H9 (cell line): ENCODE measurements at regions not wholly inside any gene's neighbourhood (a gene's known extent, or its start where the extent isn't known, plus 50 kb on each side); places are given as distances from the start of the nearest gene placed in this dataset.

ENCODE experiments used
- DNase-seq: peaks from one replicate; pipeline ENCODE4 v3.0.0-alpha.2; 2017
- H2AFZ ChIP-seq: one replicate; pipeline ENCODE4 v1.6.1; 2013; ENCODE audit warnings: mild to moderate bottlenecking, low read length, control low read depth, moderate library complexity
- H2AK5ac ChIP-seq: 2 replicates; pipeline ENCODE4 v1.6.1; 2013; ENCODE audit warnings: low read length, control low read depth, mixed read lengths; ENCODE audit not compliant: insufficient read length
- H2BK120ac ChIP-seq: one replicate; pipeline ENCODE4 v1.6.1; 2013; ENCODE audit warnings: low read depth, mild to moderate bottlenecking, low read length, control low read depth, inconsistent platforms; ENCODE audit not compliant: poor library complexity, severe bottlenecking
- H2BK12ac ChIP-seq: 2 replicates; pipeline ENCODE4 v1.6.1; 2013; ENCODE audit warnings: low read length, control low read depth, mixed read lengths, low read depth; ENCODE audit not compliant: insufficient read length
- H2BK15ac ChIP-seq: 2 replicates; pipeline ENCODE4 v1.6.1; 2013; ENCODE audit warnings: low read depth, low read length, control low read depth
- H2BK20ac ChIP-seq: one replicate; pipeline ENCODE4 v1.6.1; 2013; ENCODE audit warnings: low read depth, mild to moderate bottlenecking, low read length, control low read depth, inconsistent platforms; ENCODE audit not compliant: poor library complexity, severe bottlenecking
- H2BK5ac ChIP-seq: 2 replicates; pipeline ENCODE4 v1.6.1; 2013; ENCODE audit warnings: low read length, control low read depth, mixed read lengths; ENCODE audit not compliant: insufficient read length
- H3K14ac ChIP-seq: 2 replicates; pipeline ENCODE4 v1.6.1; 2013; ENCODE audit warnings: low read length, control low read depth; ENCODE audit not compliant: insufficient read depth
- H3K18ac ChIP-seq: 2 replicates; pipeline ENCODE4 v1.6.1; 2013; ENCODE audit warnings: low read depth, mild to moderate bottlenecking, mixed read lengths, low read length, control low read depth; ENCODE audit not compliant: insufficient read length
- H3K23ac ChIP-seq: 2 replicates; pipeline ENCODE4 v1.6.1; 2013; ENCODE audit warnings: low read length, control low read depth, mixed read lengths, low read depth; ENCODE audit not compliant: insufficient read length
- H3K23me2 ChIP-seq: 2 replicates; pipeline ENCODE4 v1.6.1; 2013; ENCODE audit warnings: low read depth, mild to moderate bottlenecking, mixed read lengths, low read length, control low read depth; ENCODE audit not compliant: insufficient read length, poor library complexity, severe bottlenecking
- H3K27ac ChIP-seq: 2 replicates; pipeline ENCODE4 v1.5.1; 2013; ENCODE audit warnings: low read length, control low read depth, mixed read lengths, low read depth; ENCODE audit not compliant: insufficient read length
- H3K27me3 ChIP-seq: 2 replicates; pipeline ENCODE4 v1.6.1; 2013; ENCODE audit warnings: low read length, control low read depth, inconsistent platforms; ENCODE audit not compliant: insufficient read depth
- H3K4ac ChIP-seq: 2 replicates; pipeline ENCODE4 v1.6.1; 2013; ENCODE audit warnings: low read depth, mild to moderate bottlenecking, control low read depth, inconsistent platforms, low read length, moderate library complexity
- H3K4me1 ChIP-seq: 2 replicates; pipeline ENCODE4 v1.6.1; 2013; ENCODE audit warnings: low read length, control low read depth, inconsistent platforms; ENCODE audit not compliant: insufficient read depth
- H3K4me2 ChIP-seq: 2 replicates; pipeline ENCODE4 v1.6.1; 2013; ENCODE audit warnings: low read length, control low read depth, mixed read lengths; ENCODE audit not compliant: insufficient read length, insufficient read depth
- H3K56ac ChIP-seq: 2 replicates; pipeline ENCODE4 v1.6.1; 2013; ENCODE audit warnings: low read depth, mild to moderate bottlenecking, mixed read lengths, low read length, control low read depth; ENCODE audit not compliant: insufficient read length
- H3K79me1 ChIP-seq: 2 replicates; pipeline ENCODE4 v1.6.1; 2013; ENCODE audit warnings: low read depth, mild to moderate bottlenecking, moderate library complexity, low read length, control low read depth, inconsistent platforms; ENCODE audit not compliant: insufficient read depth, poor library complexity, severe bottlenecking
- H3K79me2 ChIP-seq: 2 replicates; pipeline ENCODE4 v1.6.1; 2013; ENCODE audit warnings: low read length, control low read depth, inconsistent platforms; ENCODE audit not compliant: insufficient read depth
- H3K9ac ChIP-seq: 2 replicates; pipeline ENCODE4 v1.6.1; 2013; ENCODE audit warnings: low read length, control low read depth, mixed read lengths; ENCODE audit not compliant: insufficient read length; ENCODE audit errors: extremely low read depth
- H3K9me3 ChIP-seq: one replicate; pipeline ENCODE4 v1.6.1; 2013; ENCODE audit warnings: low read depth, low read length, inconsistent platforms; ENCODE audit not compliant: control insufficient read depth
- H3T11ph ChIP-seq: one replicate; pipeline ENCODE4 v1.6.1; 2013; ENCODE audit warnings: mild to moderate bottlenecking, low read length, control low read depth, inconsistent platforms
- H4K20me1 ChIP-seq: one replicate; pipeline ENCODE4 v1.6.1; 2013; ENCODE audit not compliant: control insufficient read depth, insufficient read length, insufficient read depth
- H4K5ac ChIP-seq: 2 replicates; pipeline ENCODE4 v1.6.1; 2013; ENCODE audit warnings: low read depth, mild to moderate bottlenecking, mixed read lengths, low read length, control low read depth; ENCODE audit not compliant: insufficient read length
- H4K8ac ChIP-seq: replicated peaks from 2 replicates; pipeline ENCODE4 v1.6.1; 2013; ENCODE audit warnings: low read length, control low read depth, mixed read lengths, low read depth; ENCODE audit not compliant: insufficient read length
- H4K91ac ChIP-seq: 2 replicates; pipeline ENCODE4 v1.6.1; 2013; ENCODE audit warnings: low read depth, mild to moderate bottlenecking, moderate library complexity, mixed read lengths, low read length, control low read depth; ENCODE audit not compliant: insufficient read length
- H3K27ac Mint-ChIP-seq, 3 experiments: 2 replicates in 2 of 3; 3 replicates in 1 of 3; pipeline ENCODE4 v1.8.0; 2020 to 2021; ENCODE audit warnings: mixed read lengths in 3 of 3, mild to moderate bottlenecking in 1 of 3, moderate library complexity in 1 of 3
- H3K27me3 Mint-ChIP-seq: 2 replicates; pipeline ENCODE4 v1.8.0; 2021; ENCODE audit warnings: low read depth, mild to moderate bottlenecking, moderate library complexity, mixed read lengths
- H3K36me3 Mint-ChIP-seq, 3 experiments: 2 replicates in 2 of 3; 3 replicates in 1 of 3; pipeline ENCODE4 v1.8.0; 2020 to 2021; ENCODE audit warnings: low read depth in 3 of 3, mixed read lengths in 3 of 3; ENCODE audit not compliant: insufficient read depth in 1 of 3
- H3K4me1 Mint-ChIP-seq, 2 experiments: 2 replicates each; pipeline ENCODE4 v1.8.0; 2020; ENCODE audit warnings: mixed read lengths in 2 of 2
- H3K4me3 Mint-ChIP-seq, 2 experiments: 2 replicates in 1 of 2; 3 replicates in 1 of 2; pipeline ENCODE4 v1.8.0; 2020 to 2021; ENCODE audit warnings: mild to moderate bottlenecking in 2 of 2, mixed read lengths in 2 of 2, moderate library complexity in 1 of 2
- H3K9me3 Mint-ChIP-seq, 2 experiments: 2 replicates in 1 of 2; 3 replicates in 1 of 2; pipeline ENCODE4 v1.8.0; 2020; ENCODE audit warnings: mild to moderate bottlenecking in 2 of 2, mixed read lengths in 2 of 2, moderate library complexity in 1 of 2
- CTCF ChIP-seq: fragments of 200-600 bp; sonication (generic); conservative IDR thresholded peaks from 3 replicates; pipeline ENCODE4 v1.8.0; 2021; ENCODE audit warnings: antibody characterized with exemption, mild to moderate bottlenecking
- WGBS: extraction: QIAGEN DNeasy Blood & Tissue Kit; methylation state at CpG from one replicate; pipeline ENCODE4 v1.1.7; 2013; ENCODE audit warnings: missing lambda C conversion rate, low lambda C conversion rate, mixed read lengths; ENCODE audit not compliant: insufficient read length; ENCODE audit errors: extremely low coverage; 5-methylcytosine and 5-hydroxymethylcytosine counted together

- no peak overlapping the region for H2BK20ac ChIP-seq
- no peaks in the 10 kb centered on the region; the same call in 1 of the 2 replicates for H3K27me3 ChIP-seq
- WGBS, result no CpG with 5 or more reads among the region's 2 CpGs
- no peak overlapping the region for H4K5ac ChIP-seq
- H3K4me2 ChIP-seq, result no peak overlapping the region
- no peak overlapping the region for H2BK15ac ChIP-seq
- H4K91ac ChIP-seq, result no peak overlapping the region
- H2BK120ac ChIP-seq, result no peak overlapping the region
- no peak overlapping the region for H3K9ac ChIP-seq
- no peak overlapping the region for H3K27ac Mint-ChIP-seq
- no peak overlapping the region for H3T11ph ChIP-seq
- TF ChIP-seq CTCF, result no peak
- no peak overlapping the region for H3K4me3 Mint-ChIP-seq
- no peak overlapping the region for H2BK12ac ChIP-seq
- H3K79me2 ChIP-seq, result no peaks in the 10 kb centered on the region
- H3K4me1 ChIP-seq, result no peaks in the 10 kb centered on the region
- no peaks in the 10 kb centered on the region for H3K23me2 ChIP-seq
- no peak overlapping the region for H3K4ac ChIP-seq
- H2BK5ac ChIP-seq, result no peak overlapping the region
- H3K9me3 ChIP-seq, result no peaks in the 10 kb centered on the region
- DNase-seq, result no peak
- no peaks in the 10 kb centered on the region for H3K79me1 ChIP-seq
- H3K27ac ChIP-seq, result no peak overlapping the region
- H4K20me1 ChIP-seq, result no peaks in the 10 kb centered on the region
- no peak overlapping the region for H3K14ac ChIP-seq
- no peak overlapping the region for H2AK5ac ChIP-seq
- H3K18ac ChIP-seq, result no peak overlapping the region
- H3K27me3 Mint-ChIP-seq, result no peaks in the 10 kb centered on the region
- H2AFZ ChIP-seq, result no peak overlapping the region
- H3K56ac ChIP-seq, result no peak overlapping the region
- no peak overlapping the region for H3K23ac ChIP-seq
- no peaks in the 10 kb centered on the region for H3K9me3 Mint-ChIP-seq
- no peak overlapping the region for H4K8ac ChIP-seq
- H3K36me3 Mint-ChIP-seq, result no peaks in the 10 kb centered on the region; a peak in 1 of 7 replicates
- 0 out of 4 replicates have a peak, but pooled peaks cover 0 to 1% of the 10 kb centered on the region in 2 experiments for H3K4me1 Mint-ChIP-seq
These were observed 502.5 kb upstream of the GOLIM4 start for GRCh38 chr3:168598250-168598649.
